GM18867 (cell line): ENCODE measurements at regions not wholly inside any gene's neighbourhood (a gene's known extent, or its start where the extent isn't known, plus 50 kb on each side); places are given as distances from the start of the nearest gene placed in this dataset.

Experiments
- ATAC-seq: cut with Tn5 transposase; IDR thresholded peaks from one replicate; pipeline ENCODE4 v1.9.1; 2021; ENCODE audit warnings: mild to moderate bottlenecking, moderate library complexity; ENCODE audit not compliant: unreplicated experiment

- ATAC-seq = no peak
Observed at GRCh38 chr3:107992976-107993684, 97.7 kb downstream of the CD47 start.

GRCh38 chr3:107990926-107991325 lies 99.9 kb downstream of the CD47 start:
- no peak for ATAC-seq

- no peak for ATAC-seq
Observed at GRCh38 chr3:107990433-107990832, 100.4 kb downstream of the CD47 start.

GRCh38 chr3:107989661-107990060 lies 101.2 kb downstream of the CD47 start:
- no peak for ATAC-seq

- no peak for ATAC-seq
Observed at GRCh38 chr3:107988460-107989175, 102.2 kb downstream of the CD47 start.

GRCh38 chr3:107987036-107987939 lies 103.5 kb downstream of the CD47 start:
- ATAC-seq = no peak

GRCh38 chr3:107986505-107986904 lies 104.3 kb downstream of the CD47 start:
- no peak for ATAC-seq

- peak; percentile 94 for ATAC-seq
Observed at GRCh38 chr3:107985496-107985895, 105.3 kb downstream of the CD47 start.

- ATAC-seq = no peak
Observed at GRCh38 chr3:107983247-107983646, 107.6 kb downstream of the CD47 start.

GRCh38 chr3:107982165-107982564 lies 108.7 kb downstream of the CD47 start:
- ATAC-seq = no peak

- no peak for ATAC-seq
Observed at GRCh38 chr3:107981471-107982111, 109.2 kb downstream of the CD47 start.

- no peak for ATAC-seq
Observed at GRCh38 chr3:107979538-107979937, 111.3 kb downstream of the CD47 start.

GRCh38 chr3:107978131-107979055 lies 112.4 kb downstream of the CD47 start:
- ATAC-seq = no peak

- ATAC-seq = no peak
Observed at GRCh38 chr3:107977221-107978130, 113.4 kb downstream of the CD47 start.

GRCh38 chr3:107976202-107976800 lies 114.5 kb downstream of the CD47 start:
- no peak for ATAC-seq

GRCh38 chr3:107975529-107976201 lies 115.2 kb downstream of the CD47 start:
- no peak for ATAC-seq

GRCh38 chr3:107973961-107974360 lies 116.9 kb downstream of the CD47 start:
- ATAC-seq = no peak

- ATAC-seq = no peak
Observed at GRCh38 chr3:107973152-107973551, 117.7 kb downstream of the CD47 start.
